ENCODE measurements at regions not wholly inside any gene's neighbourhood (a gene's known extent, or its start where the extent isn't known, plus 50 kb on each side); places are given as distances from the start of the nearest gene placed in this dataset.

DNA sequence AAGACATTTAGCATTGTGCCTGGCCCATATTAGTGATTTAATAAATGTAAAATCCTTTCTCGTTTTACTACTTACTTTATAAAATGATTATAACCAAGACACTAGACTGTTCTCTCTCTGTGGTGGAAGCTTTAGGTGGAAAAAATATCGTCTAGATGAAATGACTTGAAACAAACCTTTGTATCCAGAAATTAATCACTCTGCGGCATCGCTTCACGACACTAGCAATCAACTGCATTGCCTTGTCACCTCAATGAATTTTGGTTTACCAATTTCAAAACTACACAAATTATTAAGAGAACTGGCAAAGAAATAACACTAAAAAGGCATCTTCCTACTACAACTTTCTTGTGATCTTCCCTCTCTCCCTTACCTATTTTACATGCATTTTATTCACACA is 627.2 kb upstream of the ROBO1 start:
- H3K27ac ChIP-seq (ENCODE audit: low read depth in 1 of 2, low read length in 2 of 2): no peak overlapping the region
- no peak for DNase-seq (ENCODE audit: low spot score)
- no peaks in the 10 kb centered on the region for H3K27me3 ChIP-seq (ENCODE audit: control insufficient read depth in 4 of 4, insufficient read depth in 4 of 4, low read length in 3 of 4)
- H3K9me3 ChIP-seq (ENCODE audit: control insufficient read depth in 4 of 4, low read length in 3 of 4): no peaks in the 10 kb centered on the region
- H3K36me3 ChIP-seq (ENCODE audit: control insufficient read depth in 4 of 4, insufficient read depth in 3 of 4, low read depth in 1 of 4, low read length in 3 of 4): no peaks in the 10 kb centered on the region
- H3K9ac ChIP-seq (ENCODE audit: low read depth in 1 of 2, low read length in 2 of 2): no peak overlapping the region
- H3K4me1 ChIP-seq (ENCODE audit: control insufficient read depth in 4 of 4, insufficient read depth in 4 of 4, low read length in 3 of 4): no peaks in the 10 kb centered on the region
- WGBS: 76% methylated on average over 5 of the region's 5 CpGs
- TF ChIP-seq JUND (IDR thresholded peaks at IDR 0.05) (no peak), HNF4A (conservative IDR thresholded peaks at IDR 0.05) (no peak), REST (IDR thresholded peaks at IDR 0.05) (no peak), YY1 (IDR thresholded peaks at IDR 0.05) (no peak), SP1 (IDR thresholded peaks at IDR 0.05) (no peak), ATF3 (IDR thresholded peaks at IDR 0.05) (no peak), NR2F2 (IDR thresholded peaks at IDR 0.05) (no peak)
- TF ChIP-seq, protein P1, sequence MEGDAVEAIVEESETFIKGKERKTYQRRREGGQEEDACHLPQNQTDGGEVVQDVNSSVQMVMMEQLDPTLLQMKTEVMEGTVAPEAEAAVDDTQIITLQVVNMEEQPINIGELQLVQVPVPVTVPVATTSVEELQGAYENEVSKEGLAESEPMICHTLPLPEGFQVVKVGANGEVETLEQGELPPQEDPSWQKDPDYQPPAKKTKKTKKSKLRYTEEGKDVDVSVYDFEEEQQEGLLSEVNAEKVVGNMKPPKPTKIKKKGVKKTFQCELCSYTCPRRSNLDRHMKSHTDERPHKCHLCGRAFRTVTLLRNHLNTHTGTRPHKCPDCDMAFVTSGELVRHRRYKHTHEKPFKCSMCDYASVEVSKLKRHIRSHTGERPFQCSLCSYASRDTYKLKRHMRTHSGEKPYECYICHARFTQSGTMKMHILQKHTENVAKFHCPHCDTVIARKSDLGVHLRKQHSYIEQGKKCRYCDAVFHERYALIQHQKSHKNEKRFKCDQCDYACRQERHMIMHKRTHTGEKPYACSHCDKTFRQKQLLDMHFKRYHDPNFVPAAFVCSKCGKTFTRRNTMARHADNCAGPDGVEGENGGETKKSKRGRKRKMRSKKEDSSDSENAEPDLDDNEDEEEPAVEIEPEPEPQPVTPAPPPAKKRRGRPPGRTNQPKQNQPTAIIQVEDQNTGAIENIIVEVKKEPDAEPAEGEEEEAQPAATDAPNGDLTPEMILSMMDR (IDR thresholded peaks at IDR 0.05; ENCODE audit: low read depth, low read length, missing input control): no peak
- H3K4me3 ChIP-seq (ENCODE audit: low read depth in 1 of 3, low read length in 3 of 3): no peak overlapping the region

DNA sequence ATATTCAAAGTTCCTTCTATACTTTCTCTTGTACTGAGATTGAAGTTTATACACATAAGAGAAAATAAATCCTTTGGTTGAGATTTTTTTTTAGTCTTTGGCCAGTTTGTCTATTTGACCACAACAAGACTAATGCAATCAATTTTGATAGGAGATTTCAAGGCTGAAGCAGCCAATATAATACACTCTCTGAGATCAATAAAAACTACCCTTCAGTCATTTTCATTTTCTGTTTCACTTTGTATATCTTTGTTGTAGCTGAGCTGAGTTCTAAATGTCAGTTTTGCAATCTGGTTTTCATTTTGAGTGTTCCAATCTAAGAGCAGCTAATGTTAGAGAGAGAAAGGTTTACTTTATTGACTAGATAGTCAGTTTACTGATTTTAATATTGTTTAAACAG is 623.8 kb upstream of the ROBO1 start:
- no peak overlapping the region for H3K4me3 ChIP-seq (ENCODE audit: low read depth in 1 of 3, low read length in 3 of 3)
- H3K9me3 ChIP-seq (ENCODE audit: control insufficient read depth in 4 of 4, low read length in 3 of 4): peaks cover 0 to 5% (median 3%) of the 10 kb centered on the region in 4 donors
- no peak for DNase-seq (ENCODE audit: low spot score)
- no peak for TF ChIP-seq FOXA2 (IDR thresholded peaks at IDR 0.05)
- TF ChIP-seq, protein P2, sequence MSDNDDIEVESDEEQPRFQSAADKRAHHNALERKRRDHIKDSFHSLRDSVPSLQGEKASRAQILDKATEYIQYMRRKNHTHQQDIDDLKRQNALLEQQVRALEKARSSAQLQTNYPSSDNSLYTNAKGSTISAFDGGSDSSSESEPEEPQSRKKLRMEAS (IDR thresholded peaks at IDR 0.05): no peak
- TF ChIP-seq RXRA (IDR thresholded peaks at IDR 0.05): no peak
- no peak for TF ChIP-seq JUND (IDR thresholded peaks at IDR 0.05)
- no peak for TF ChIP-seq SP1 (IDR thresholded peaks at IDR 0.05)
- TF ChIP-seq YY1 (IDR thresholded peaks at IDR 0.05): no peak
- no peak for TF ChIP-seq TAF1 (conservative IDR thresholded peaks at IDR 0.05)
- no peak for TF ChIP-seq NR2F2 (IDR thresholded peaks at IDR 0.05)
- no peak for TF ChIP-seq HNF4G (IDR thresholded peaks at IDR 0.05)
- TF ChIP-seq HNF4A (conservative IDR thresholded peaks at IDR 0.05): no peak
- no peak overlapping the region for H3K9ac ChIP-seq (ENCODE audit: low read depth in 1 of 2, low read length in 2 of 2)
- H3K4me1 ChIP-seq (ENCODE audit: control insufficient read depth in 4 of 4, insufficient read depth in 4 of 4, low read length in 3 of 4): no peaks in the 10 kb centered on the region
- H3K36me3 ChIP-seq (ENCODE audit: control insufficient read depth in 4 of 4, insufficient read depth in 3 of 4, low read depth in 1 of 4, low read length in 3 of 4): no peaks in the 10 kb centered on the region
- no peaks in the 10 kb centered on the region for H3K27me3 ChIP-seq (ENCODE audit: control insufficient read depth in 4 of 4, insufficient read depth in 4 of 4, low read length in 3 of 4)
- H3K27ac ChIP-seq (ENCODE audit: low read depth in 1 of 2, low read length in 2 of 2): no peak overlapping the region

DNA sequence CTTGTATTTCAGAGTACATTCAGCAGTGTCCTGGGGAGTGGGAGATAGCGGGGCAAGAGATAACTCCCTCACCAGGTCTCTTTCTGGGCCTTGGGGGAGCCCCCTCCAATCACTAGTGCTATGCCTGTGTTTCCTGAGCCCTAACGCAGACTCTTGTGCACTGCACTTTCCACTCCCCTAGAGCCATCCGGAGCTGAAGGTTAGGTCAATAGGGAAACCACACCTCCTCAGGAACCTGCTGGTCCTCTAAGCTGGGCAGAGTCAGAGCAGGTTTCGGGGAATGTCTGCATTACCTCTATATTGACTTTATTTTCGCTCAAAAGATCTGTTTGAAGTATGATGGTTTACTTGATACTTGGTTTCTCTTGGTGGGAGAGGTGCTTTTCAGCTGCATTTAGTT is 617.0 kb upstream of the ROBO1 start:
- WGBS: 40% methylated on average over 5 of the region's 5 CpGs
- Histone ChIP-seq H3K27me3 (ENCODE audit: control insufficient read depth in 4 of 4, insufficient read depth in 4 of 4, low read length in 3 of 4) (no peaks in the 10 kb centered on the region), H3K9ac (ENCODE audit: low read depth in 1 of 2, low read length in 2 of 2) (no peak overlapping the region), H3K9me3 (ENCODE audit: control insufficient read depth in 4 of 4, low read length in 3 of 4) (peaks cover 0 to 9% (median 3%) of the 10 kb centered on the region in 4 donors), H3K4me1 (ENCODE audit: control insufficient read depth in 4 of 4, insufficient read depth in 4 of 4, low read length in 3 of 4) (no peaks in the 10 kb centered on the region), H3K36me3 (ENCODE audit: control insufficient read depth in 4 of 4, insufficient read depth in 3 of 4, low read depth in 1 of 4, low read length in 3 of 4) (no peaks in the 10 kb centered on the region), H3K27ac (ENCODE audit: low read depth in 1 of 2, low read length in 2 of 2) (no peak overlapping the region), H3K4me3 (ENCODE audit: low read depth in 1 of 3, low read length in 3 of 3) (no peak overlapping the region)
- no peak for DNase-seq (ENCODE audit: low spot score)
- TF ChIP-seq RXRA (IDR thresholded peaks at IDR 0.05): no peak
- TF ChIP-seq HNF4A (conservative IDR thresholded peaks at IDR 0.05): no peak
- no peak for TF ChIP-seq SP1 (IDR thresholded peaks at IDR 0.05)
- TF ChIP-seq, protein P2 (IDR thresholded peaks at IDR 0.05): no peak
- no peak for TF ChIP-seq JUND (IDR thresholded peaks at IDR 0.05)
- no peak for TF ChIP-seq REST (IDR thresholded peaks at IDR 0.05)
- no peak for TF ChIP-seq FOXA1 (IDR thresholded peaks at IDR 0.05)
- TF ChIP-seq RAD21 (IDR thresholded peaks at IDR 0.05): no peak
- TF ChIP-seq EGR1 (IDR thresholded peaks at IDR 0.05; ENCODE audit: low read depth in 2 of 2): no peak
- no peak for TF ChIP-seq GABPA (IDR thresholded peaks at IDR 0.05 in 1 of 2, conservative IDR thresholded peaks at IDR 0.05 in 1 of 2)
